Kidney epithelial cell (primary cell): ENCODE measurements at regions not wholly inside any gene's neighbourhood (a gene's known extent, or its start where the extent isn't known, plus 50 kb on each side); places are given as distances from the start of the nearest gene placed in this dataset.

Experiments
- DNase-seq: peaks from one replicate; pipeline ENCODE4 v3.0.0-alpha.2; 2010; ENCODE audit warnings: low read depth
- H3K27me3 ChIP-seq: 2 replicates; pipeline ENCODE4 v1.6.0; 2011; ENCODE audit warnings: low read length; ENCODE audit not compliant: control insufficient read depth, insufficient read depth
- H3K36me3 ChIP-seq: 2 replicates; pipeline ENCODE4 v1.5.1; 2011; ENCODE audit warnings: low read length; ENCODE audit not compliant: control insufficient read depth, insufficient read depth
- H3K4me3 ChIP-seq: 2 replicates; pipeline ENCODE4 v1.5.1; 2011; ENCODE audit warnings: low read depth, mild to moderate bottlenecking, control low read depth, low read length
- CTCF ChIP-seq: IDR thresholded peaks from 2 replicates; pipeline ENCODE4 v1.5.1; 2011; ENCODE audit warnings: mild to moderate bottlenecking, moderate library complexity, low read length, control low read depth, inconsistent platforms; ENCODE audit not compliant: insufficient read depth, poor library complexity, severe bottlenecking

- TF ChIP-seq CTCF = no peak
- Histone ChIP-seq H3K4me3 (no peak overlapping the region), H3K36me3 (no peaks in the 10 kb centered on the region), H3K27me3 (no peaks in the 10 kb centered on the region)
- DNase-seq = peak; percentile 25
Observed at GRCh38 chr15:59879506-59880265, 124.4 kb upstream of the FOXB1 start.

- Histone ChIP-seq H3K36me3 (no peaks in the 10 kb centered on the region), H3K27me3 (no peaks in the 10 kb centered on the region), H3K4me3 (no peak overlapping the region)
- DNase-seq = no peak
- no peak for TF ChIP-seq CTCF
Observed at GRCh38 chr15:59876140-59876539, 128.0 kb upstream of the FOXB1 start.

GRCh38 chr15:59873644-59874272 lies 130.4 kb upstream of the FOXB1 start:
- no peaks in the 10 kb centered on the region for H3K36me3 ChIP-seq
- no peaks in the 10 kb centered on the region for H3K27me3 ChIP-seq
- TF ChIP-seq CTCF = no peak
- H3K4me3 ChIP-seq = no peak overlapping the region
- no peak for DNase-seq

GRCh38 chr15:59867086-59867855 lies 136.8 kb upstream of the FOXB1 start:
- DNase-seq = no peak
- no peaks in the 10 kb centered on the region for H3K36me3 ChIP-seq
- H3K27me3 ChIP-seq = no peaks in the 10 kb centered on the region
- H3K4me3 ChIP-seq = no peak overlapping the region
- TF ChIP-seq CTCF = no peak

- no peak for TF ChIP-seq CTCF
- H3K27me3 ChIP-seq = no peaks in the 10 kb centered on the region
- no peak for DNase-seq
- no peaks in the 10 kb centered on the region for H3K36me3 ChIP-seq
- H3K4me3 ChIP-seq = no peak overlapping the region
Observed at GRCh38 chr15:59866642-59867041, 137.5 kb upstream of the FOXB1 start.
